Left ventricle myocardium inferior (tissue), 1 donor: ENCODE measurements at regions not wholly inside any gene's neighbourhood (a gene's known extent, or its start where the extent isn't known, plus 50 kb on each side); places are given as distances from the start of the nearest gene placed in this dataset.

ENCODE experiments used
- DNase-seq: peaks from one replicate; pipeline ENCODE4 v3.0.0-alpha.2; 2020
- H3K27ac ChIP-seq: fragments of 200-600 bp; replicated peaks from 2 replicates; pipeline ENCODE4 v1.8.0; 2021
- H3K27me3 ChIP-seq: fragments of 200-600 bp; 2 replicates; pipeline ENCODE4 v1.8.0; 2021; ENCODE audit warnings: low read depth
- H3K36me3 ChIP-seq: fragments of 200-600 bp; 2 replicates; pipeline ENCODE4 v1.8.0; 2021
- H3K4me1 ChIP-seq: fragments of 200-600 bp; 2 replicates; pipeline ENCODE4 v1.8.0; 2021
- H3K4me3 ChIP-seq: fragments of 200-600 bp; 2 replicates; pipeline ENCODE4 v1.8.0; 2021; ENCODE audit warnings: mild to moderate bottlenecking, moderate library complexity
- H3K9me3 ChIP-seq: fragments of 200-600 bp; replicated peaks from 2 replicates; pipeline ENCODE4 v1.8.0; 2021
- CTCF ChIP-seq: fragments of 200-600 bp; IDR thresholded peaks from 2 replicates; pipeline ENCODE4 v1.8.0; 2021; ENCODE audit warnings: antibody characterized with exemption, mild to moderate bottlenecking, borderline replicate concordance
- intact Hi-C: fragments of 100-400 bp; cut with micrococcal nuclease; formaldehyde crosslinking; loops from one replicate; pipeline ENCODE4 v1.11.0; 2022
- donor health status: DM: no; HTN: yes; CAD: no; lungs with severe emphysema.

- DNase-seq = no peak
- Histone ChIP-seq H3K9me3 (no peaks in the 10 kb centered on the region), H3K27ac (no peak overlapping the region), H3K4me3 (no peak overlapping the region), H3K36me3 (no peaks in the 10 kb centered on the region), H3K4me1 (peaks cover 4% of the 10 kb centered on the region), H3K27me3 (no peaks in the 10 kb centered on the region)
- intact Hi-C loops = loop anchor here (5.0 kb wide), 1 partner anchor 537 kb away; no protein-coding TSS in a partner anchor
- TF ChIP-seq CTCF = no peak
Measured at GRCh38 chr12:77689510-77690086, 141.1 kb upstream of the NAV3 start.

GRCh38 chr12:77687321-77687720 is 143.4 kb upstream of the NAV3 start:
- no peak for DNase-seq
- Histone ChIP-seq H3K4me3 (no peak overlapping the region), H3K36me3 (no peaks in the 10 kb centered on the region), H3K4me1 (peaks cover 4% of the 10 kb centered on the region), H3K27ac (no peak overlapping the region), H3K27me3 (no peaks in the 10 kb centered on the region), H3K9me3 (no peaks in the 10 kb centered on the region)
- intact Hi-C loops = loop anchor here (5.0 kb wide), 1 partner anchor 535 kb away; no protein-coding TSS in a partner anchor
- TF ChIP-seq CTCF = no peak

- peaks cover 4% of the 10 kb centered on the region for H3K4me1 ChIP-seq
- no peak for TF ChIP-seq CTCF
- intact Hi-C loops = loop anchor here (5.0 kb wide), 1 partner anchor 534 kb away; no protein-coding TSS in a partner anchor
Measured at GRCh38 chr12:77686760-77687159, 143.9 kb upstream of the NAV3 start.

GRCh38 chr12:77685901-77686300 is 144.8 kb upstream of the NAV3 start:
- Histone ChIP-seq H3K27ac (no peak overlapping the region), H3K4me1 (peaks cover 4% of the 10 kb centered on the region), H3K9me3 (no peaks in the 10 kb centered on the region), H3K27me3 (no peaks in the 10 kb centered on the region), H3K4me3 (no peak overlapping the region), H3K36me3 (no peaks in the 10 kb centered on the region)
- intact Hi-C loops = loop anchor here (5.0 kb wide), 1 partner anchor 534 kb away; no protein-coding TSS in a partner anchor
- no peak for DNase-seq
- no peak for TF ChIP-seq CTCF

More at GRCh38 chr12:77686760-77687159, 143.9 kb upstream of the NAV3 start:
- H3K9me3 ChIP-seq = no peaks in the 10 kb centered on the region
- H3K36me3 ChIP-seq = no peaks in the 10 kb centered on the region
- no peak overlapping the region for H3K4me3 ChIP-seq
- no peak for DNase-seq
- H3K27ac ChIP-seq = no peak overlapping the region
- no peaks in the 10 kb centered on the region for H3K27me3 ChIP-seq

GRCh38 chr12:77685112-77685511 is 145.6 kb upstream of the NAV3 start:
- no peak overlapping the region for H3K27ac ChIP-seq
- intact Hi-C loops = loop anchor here (5.0 kb wide), 1 partner anchor 533 kb away; no protein-coding TSS in a partner anchor

More at GRCh38 chr12:77685112-77685511, 145.6 kb upstream of the NAV3 start:
- Histone ChIP-seq H3K4me1 (peaks cover 4% of the 10 kb centered on the region), H3K9me3 (no peaks in the 10 kb centered on the region), H3K27me3 (no peaks in the 10 kb centered on the region), H3K36me3 (no peaks in the 10 kb centered on the region), H3K4me3 (peak overlapping the region; percentile 31)
- no peak for DNase-seq
- peak; percentile 63 for TF ChIP-seq CTCF
